G401 (cell line): ENCODE measurements at regions not wholly inside any gene's neighbourhood (a gene's known extent, or its start where the extent isn't known, plus 50 kb on each side); places are given as distances from the start of the nearest gene placed in this dataset.
"Not testable (repeated sequence)": the region's sequence is repeated elsewhere in the genome, so short reads cannot be mapped to it uniquely, and the experiment has no call there.

ENCODE experiments used
- DNase-seq: peaks from one replicate; pipeline ENCODE4 v3.0.0-alpha.2; 2015; ENCODE audit warnings: low spot score
- in situ Hi-C: cut with HindIII; loops from 2 replicates; pipeline ENCODE4 v1.10.0; 2016; ENCODE audit warnings: low sequenced_read_pairs, mixed read lengths

GRCh38 chr4:59556191-59556590 lies 1643.9 kb upstream of the ADGRL3 start:
- DNase-seq, in situ Hi-C loops: not testable (repeated sequence)

- DNase-seq, in situ Hi-C loops: not testable (repeated sequence)
These were observed 1639.9 kb upstream of the ADGRL3 start for GRCh38 chr4:59560141-59560648.

- in situ Hi-C loops: no loop called here
- no peak for DNase-seq
These were observed 1634.3 kb upstream of the ADGRL3 start for GRCh38 chr4:59565836-59566235.

GRCh38 chr4:59570860-59571476 lies 1629.2 kb upstream of the ADGRL3 start:
- no peak for DNase-seq
- in situ Hi-C loops: no loop called here

GRCh38 chr4:59571805-59572430 lies 1628.2 kb upstream of the ADGRL3 start:
- in situ Hi-C loops: no loop called here

GRCh38 chr4:59583845-59584568 lies 1616.1 kb upstream of the ADGRL3 start:
- DNase-seq: no peak
- in situ Hi-C loops: no loop called here

More at GRCh38 chr4:59571805-59572430, 1628.2 kb upstream of the ADGRL3 start:
- no peak for DNase-seq

GRCh38 chr4:59597536-59598329 lies 1602.4 kb upstream of the ADGRL3 start:
- DNase-seq: peak; percentile 2
- in situ Hi-C loops: no loop called here

- in situ Hi-C loops: no loop called here
- no peak for DNase-seq
These were observed 1601.9 kb upstream of the ADGRL3 start for GRCh38 chr4:59598330-59598618.

GRCh38 chr4:59608466-59608865 lies 1591.7 kb upstream of the ADGRL3 start:
- in situ Hi-C loops: no loop called here
- DNase-seq: no peak

- in situ Hi-C loops: no loop called here
- DNase-seq: no peak
These were observed 1587.9 kb upstream of the ADGRL3 start for GRCh38 chr4:59612235-59612634.

- DNase-seq: no peak
- in situ Hi-C loops: no loop called here
These were observed 1584.8 kb upstream of the ADGRL3 start for GRCh38 chr4:59615316-59615715.

GRCh38 chr4:59629348-59629747 lies 1570.8 kb upstream of the ADGRL3 start:
- in situ Hi-C loops: no loop called here
- no peak for DNase-seq

GRCh38 chr4:59630235-59630634 lies 1569.9 kb upstream of the ADGRL3 start:
- in situ Hi-C loops: no loop called here
- no peak for DNase-seq

GRCh38 chr4:59630922-59631321 lies 1569.2 kb upstream of the ADGRL3 start:
- in situ Hi-C loops: no loop called here
- no peak for DNase-seq

GRCh38 chr4:59637596-59637995 lies 1562.5 kb upstream of the ADGRL3 start:
- no peak for DNase-seq
- in situ Hi-C loops: no loop called here

- in situ Hi-C loops: no loop called here
- DNase-seq: no peak
These were observed 1556.4 kb upstream of the ADGRL3 start for GRCh38 chr4:59643682-59644081.

- in situ Hi-C loops: no loop called here
- no peak for DNase-seq
These were observed 1555.4 kb upstream of the ADGRL3 start for GRCh38 chr4:59644765-59645164.

GRCh38 chr4:59646082-59646481 lies 1554.0 kb upstream of the ADGRL3 start:
- DNase-seq: no peak
- in situ Hi-C loops: no loop called here

- no peak for DNase-seq
- in situ Hi-C loops: no loop called here
These were observed 1553.1 kb upstream of the ADGRL3 start for GRCh38 chr4:59647011-59647410.

- DNase-seq: no peak
- in situ Hi-C loops: no loop called here
These were observed 1552.6 kb upstream of the ADGRL3 start for GRCh38 chr4:59647500-59647899.
